Calu3 (cell line): ENCODE measurements at regions not wholly inside any gene's neighbourhood (a gene's known extent, or its start where the extent isn't known, plus 50 kb on each side); places are given as distances from the start of the nearest gene placed in this dataset.

Experiments used
- BruUV-seq: library from RNA; stranded (reverse); fragments of 400-500 nt; replicated peaks from 2 replicates; lab custom pipeline; 2021; lab: Mats Ljungman, UMichigan
- CTCF ChIA-PET: fragments of 300-600 bp; sonication (Branson Sonifier 250); formaldehyde crosslinking; loops from one replicate; lab custom pipeline; 2022; ENCODE audit warnings: antibody characterized with exemption; lab: Charles Lee
- DNase-seq: peaks from one replicate; pipeline ENCODE4 v3.0.0; 2022
- H3K27ac Mint-ChIP-seq: one replicate; pipeline ENCODE4 v1.8.0; 2022; ENCODE audit warnings: mixed read lengths; ENCODE audit not compliant: unreplicated experiment
- H3K27me3 Mint-ChIP-seq: one replicate; pipeline ENCODE4 v1.8.0; 2022; ENCODE audit warnings: mixed read lengths; ENCODE audit not compliant: unreplicated experiment
- H3K36me3 Mint-ChIP-seq: one replicate; pipeline ENCODE4 v1.8.0; 2022; ENCODE audit warnings: mild to moderate bottlenecking, moderate library complexity, mixed read lengths; ENCODE audit not compliant: insufficient read depth, unreplicated experiment
- H3K4me1 Mint-ChIP-seq: one replicate; pipeline ENCODE4 v1.8.0; 2022; ENCODE audit warnings: mild to moderate bottlenecking, low read depth, mixed read lengths; ENCODE audit not compliant: unreplicated experiment
- H3K4me3 Mint-ChIP-seq: one replicate; pipeline ENCODE4 v1.8.0; 2022; ENCODE audit warnings: mild to moderate bottlenecking, low read depth, moderate library complexity, mixed read lengths; ENCODE audit not compliant: unreplicated experiment
- H3K9me3 Mint-ChIP-seq: one replicate; pipeline ENCODE4 v1.8.0; 2022; ENCODE audit warnings: low read depth, mixed read lengths; ENCODE audit not compliant: unreplicated experiment
- intact Hi-C: fragments of 100-400 bp; cut with micrococcal nuclease; formaldehyde crosslinking; loops from one replicate; pipeline ENCODE4 v1.10.0; 2022; ENCODE audit not compliant: unreplicated experiment
- TF ChIP-seq, protein P1 (sequence below): fragments of 200-600 bp; IDR thresholded peaks from one replicate; pipeline ENCODE4 v1.8.0; 2022; ENCODE audit warnings: antibody characterized with exemption; ENCODE audit not compliant: unreplicated experiment

DNA sequence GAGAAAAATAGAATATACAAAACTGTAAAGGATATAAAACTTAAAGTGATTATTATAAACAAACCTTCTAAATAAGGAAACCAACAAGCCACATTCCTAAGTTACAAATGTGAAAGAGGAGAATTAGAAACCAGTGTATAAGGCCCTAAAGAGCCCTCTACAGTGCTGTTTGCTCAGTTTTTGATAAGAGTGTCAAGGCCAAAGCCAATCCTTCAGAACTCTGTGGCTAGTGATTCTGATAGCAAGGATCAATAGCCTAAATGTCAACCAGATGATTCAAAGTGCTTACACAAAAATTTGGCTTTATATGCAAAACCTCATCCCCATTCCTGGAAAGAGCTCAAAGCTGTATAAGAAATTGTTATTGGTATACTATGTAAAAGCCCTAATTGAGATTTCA lies 104.6 kb upstream of the HTR1E start:
- H3K9me3 Mint-ChIP-seq, result peaks cover 3% of the 10 kb centered on the region
- no peaks in the 10 kb centered on the region for H3K27me3 Mint-ChIP-seq
- TF ChIP-seq, protein P1, sequence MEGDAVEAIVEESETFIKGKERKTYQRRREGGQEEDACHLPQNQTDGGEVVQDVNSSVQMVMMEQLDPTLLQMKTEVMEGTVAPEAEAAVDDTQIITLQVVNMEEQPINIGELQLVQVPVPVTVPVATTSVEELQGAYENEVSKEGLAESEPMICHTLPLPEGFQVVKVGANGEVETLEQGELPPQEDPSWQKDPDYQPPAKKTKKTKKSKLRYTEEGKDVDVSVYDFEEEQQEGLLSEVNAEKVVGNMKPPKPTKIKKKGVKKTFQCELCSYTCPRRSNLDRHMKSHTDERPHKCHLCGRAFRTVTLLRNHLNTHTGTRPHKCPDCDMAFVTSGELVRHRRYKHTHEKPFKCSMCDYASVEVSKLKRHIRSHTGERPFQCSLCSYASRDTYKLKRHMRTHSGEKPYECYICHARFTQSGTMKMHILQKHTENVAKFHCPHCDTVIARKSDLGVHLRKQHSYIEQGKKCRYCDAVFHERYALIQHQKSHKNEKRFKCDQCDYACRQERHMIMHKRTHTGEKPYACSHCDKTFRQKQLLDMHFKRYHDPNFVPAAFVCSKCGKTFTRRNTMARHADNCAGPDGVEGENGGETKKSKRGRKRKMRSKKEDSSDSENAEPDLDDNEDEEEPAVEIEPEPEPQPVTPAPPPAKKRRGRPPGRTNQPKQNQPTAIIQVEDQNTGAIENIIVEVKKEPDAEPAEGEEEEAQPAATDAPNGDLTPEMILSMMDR, result no peak
- H3K4me1 Mint-ChIP-seq, result no peaks in the 10 kb centered on the region
- H3K27ac Mint-ChIP-seq, result no peak overlapping the region
- no peaks in the 10 kb centered on the region for H3K36me3 Mint-ChIP-seq
- intact Hi-C loops, result no loop called here
- CTCF ChIA-PET, result no interaction called here
- no TSS peak for BruUV-seq
- no peak overlapping the region for H3K4me3 Mint-ChIP-seq
- no peak for DNase-seq

DNA sequence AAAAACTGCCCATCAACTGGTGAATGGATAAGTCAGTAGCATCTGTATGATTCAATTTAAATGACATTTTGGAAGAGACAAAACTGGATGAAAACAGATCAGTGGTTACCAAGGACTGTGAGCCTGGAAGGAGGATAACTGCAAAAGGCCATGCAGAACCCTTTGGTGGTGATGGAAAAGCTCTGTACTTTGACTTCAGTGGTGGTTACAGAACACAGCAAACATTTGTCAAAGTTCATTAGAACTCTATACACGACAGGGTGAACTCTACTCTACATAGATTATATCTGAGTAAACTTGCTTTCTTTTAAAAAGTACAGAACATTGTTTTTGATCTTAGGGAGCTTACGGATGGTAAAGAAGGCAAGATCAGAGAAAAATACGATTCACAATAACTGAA lies 111.9 kb upstream of the HTR1E start:
- CTCF ChIA-PET, result no interaction called here
- Mint-ChIP-seq H3K4me3 (no peak overlapping the region), H3K36me3 (no peaks in the 10 kb centered on the region), H3K4me1 (no peaks in the 10 kb centered on the region), H3K27ac (no peak overlapping the region), H3K27me3 (no peaks in the 10 kb centered on the region), H3K9me3 (peaks cover 3% of the 10 kb centered on the region)
- TF ChIP-seq, protein P1, result no peak
- no TSS peak for BruUV-seq
- no peak for DNase-seq
- intact Hi-C loops, result no loop called here

DNA sequence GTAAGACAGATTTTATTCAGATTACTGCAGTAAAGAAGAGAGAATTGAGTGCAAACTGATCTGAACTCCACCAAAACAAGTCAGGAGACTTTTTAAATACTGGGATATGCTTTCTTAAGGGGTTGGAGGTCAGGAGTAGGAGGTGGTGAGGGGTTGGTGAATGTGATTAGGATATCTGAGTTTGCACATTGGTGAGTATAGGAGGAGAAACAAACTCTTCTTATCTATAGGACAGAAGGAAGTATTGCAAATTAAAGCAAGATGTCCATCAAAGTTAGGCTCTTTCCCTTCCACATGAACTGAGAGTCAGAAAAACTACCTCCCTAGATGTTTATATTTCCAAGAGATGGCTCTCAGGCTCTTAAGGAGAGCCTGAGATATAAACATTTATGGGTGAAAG lies 114.6 kb upstream of the HTR1E start:
- H3K4me1 Mint-ChIP-seq, result no peaks in the 10 kb centered on the region
- no peak overlapping the region for H3K4me3 Mint-ChIP-seq
- TF ChIP-seq, protein P1, result no peak
- DNase-seq, result no peak
- no TSS peak for BruUV-seq
- intact Hi-C loops, result no loop called here
- H3K9me3 Mint-ChIP-seq, result no peaks in the 10 kb centered on the region
- H3K36me3 Mint-ChIP-seq, result no peaks in the 10 kb centered on the region
- H3K27me3 Mint-ChIP-seq, result no peaks in the 10 kb centered on the region
- CTCF ChIA-PET, result no interaction called here
- no peak overlapping the region for H3K27ac Mint-ChIP-seq

DNA sequence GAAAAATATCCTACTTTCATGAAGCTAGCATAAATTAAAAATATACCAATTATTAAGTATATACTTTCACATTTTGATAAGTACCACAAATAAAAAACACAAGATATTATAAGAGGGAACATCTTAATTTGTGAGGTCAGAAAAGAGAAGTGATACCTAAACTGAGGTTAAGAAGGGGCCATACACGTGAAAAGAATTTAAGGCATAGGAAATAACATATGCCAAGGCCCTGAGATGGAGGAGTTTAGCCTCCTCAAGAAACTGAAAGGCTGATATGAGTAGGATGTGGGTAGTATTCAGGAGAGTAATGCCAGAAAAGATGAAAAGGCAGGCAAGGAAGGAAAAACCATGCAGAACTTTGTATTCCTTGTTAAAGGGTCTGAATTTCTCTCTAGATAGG lies 116.6 kb upstream of the HTR1E start:
- CTCF ChIA-PET, result no interaction called here
- Mint-ChIP-seq H3K36me3 (no peaks in the 10 kb centered on the region), H3K9me3 (no peaks in the 10 kb centered on the region), H3K4me3 (no peak overlapping the region), H3K27ac (no peak overlapping the region), H3K4me1 (no peaks in the 10 kb centered on the region), H3K27me3 (no peaks in the 10 kb centered on the region)
- DNase-seq, result no peak
- BruUV-seq, result no TSS peak
- TF ChIP-seq, protein P1, result no peak
- intact Hi-C loops, result no loop called here
